ENCODE measurements at regions not wholly inside any gene's neighbourhood (a gene's known extent, or its start where the extent isn't known, plus 50 kb on each side); places are given as distances from the start of the nearest gene placed in this dataset.

DNA sequence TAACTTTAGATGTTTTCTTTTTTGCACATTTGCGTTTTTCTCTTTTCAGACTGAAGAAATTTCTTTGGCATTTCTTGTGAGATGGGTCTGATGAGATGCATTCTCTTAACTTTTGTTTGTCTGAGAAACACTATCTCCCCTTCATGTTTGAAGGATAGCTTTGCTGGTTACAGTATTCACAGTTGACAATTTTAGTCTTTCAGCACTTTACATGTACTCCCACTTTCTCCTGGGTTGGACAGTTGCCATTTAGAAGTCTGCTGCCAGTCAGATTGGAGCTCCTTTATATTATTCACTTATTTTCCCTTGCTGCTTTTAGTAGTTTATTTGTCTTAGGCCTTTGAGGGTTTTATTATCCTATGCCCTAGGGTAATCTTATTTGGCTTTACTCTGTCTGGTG, 67.3 kb upstream of the VOPP1 start:
- no peak for DNase-seq (ENCODE audit: low read depth in 2 of 2)

DNA sequence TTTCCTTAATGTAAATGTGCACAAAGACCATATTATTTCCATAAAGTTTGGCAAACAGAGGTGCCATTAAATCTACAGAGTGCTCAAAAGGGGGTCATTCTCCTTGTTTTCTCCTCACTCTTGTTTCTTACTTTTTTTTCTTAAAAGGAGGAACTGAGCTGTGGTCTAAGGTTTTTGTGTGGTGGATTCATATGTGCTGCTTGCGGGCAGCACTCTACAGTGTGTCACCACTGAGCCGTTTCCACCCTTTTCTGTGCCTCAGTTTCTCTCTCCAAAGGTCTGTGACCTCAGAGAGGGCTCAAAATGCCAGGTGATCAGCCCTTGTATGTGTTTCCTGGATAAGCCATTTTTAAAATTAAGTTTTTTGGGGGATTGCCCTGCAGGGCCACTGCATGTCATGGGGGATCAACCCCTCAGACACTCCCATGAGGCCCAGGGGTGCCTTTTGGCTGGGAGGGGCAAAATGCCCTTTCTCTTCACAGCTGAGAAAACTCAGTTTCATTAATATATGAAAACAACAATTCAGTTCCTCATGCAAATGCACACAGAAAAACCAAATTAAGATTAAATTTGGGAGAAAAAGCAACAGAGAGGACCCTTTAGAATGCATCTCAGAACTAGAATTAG, 56.9 kb upstream of the VOPP1 start:
- DNase-seq (ENCODE audit: low read depth in 2 of 2) = no peak

DNA sequence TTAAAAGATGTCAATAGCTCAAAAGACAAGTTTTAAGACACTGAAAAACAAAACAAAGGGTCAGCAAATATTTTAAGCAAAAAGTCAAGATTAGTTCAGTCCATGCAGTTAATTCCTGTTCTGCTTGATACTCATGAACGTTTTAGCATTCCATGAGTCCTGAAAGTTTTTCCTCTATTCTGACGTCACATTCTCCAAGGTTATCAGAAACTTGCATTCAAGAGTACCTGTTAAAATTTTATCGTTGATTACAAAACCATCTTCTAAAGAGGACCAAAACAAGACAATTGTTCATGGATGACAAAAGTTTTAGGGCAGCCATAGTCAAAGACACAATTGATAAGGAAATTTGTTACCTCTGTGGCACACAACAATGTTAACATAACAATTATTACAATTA, 52.5 kb upstream of the VOPP1 start:
- no peak for DNase-seq (ENCODE audit: low read depth in 2 of 2)

DNA sequence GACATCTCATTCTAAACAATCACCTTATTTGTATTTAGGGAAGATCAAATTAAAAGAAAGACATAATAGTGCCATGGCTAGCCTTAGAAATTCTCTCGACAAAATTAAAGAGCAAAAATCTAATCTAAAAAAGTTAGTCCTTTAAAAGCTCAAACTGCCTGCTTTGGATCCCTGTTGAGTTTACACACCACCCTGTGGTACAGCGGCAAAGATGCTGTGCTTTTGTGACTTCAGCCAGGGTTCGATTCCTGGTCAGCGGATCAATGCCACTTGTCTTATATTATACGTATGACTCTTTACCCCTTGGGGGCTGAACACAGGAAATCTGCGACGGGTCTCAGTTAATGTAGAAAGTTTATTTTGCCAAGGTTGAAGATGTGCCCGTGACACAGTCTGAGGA, 51.3 kb upstream of the VOPP1 start:
- DNase-seq (ENCODE audit: low read depth in 2 of 2) = no peak

DNA sequence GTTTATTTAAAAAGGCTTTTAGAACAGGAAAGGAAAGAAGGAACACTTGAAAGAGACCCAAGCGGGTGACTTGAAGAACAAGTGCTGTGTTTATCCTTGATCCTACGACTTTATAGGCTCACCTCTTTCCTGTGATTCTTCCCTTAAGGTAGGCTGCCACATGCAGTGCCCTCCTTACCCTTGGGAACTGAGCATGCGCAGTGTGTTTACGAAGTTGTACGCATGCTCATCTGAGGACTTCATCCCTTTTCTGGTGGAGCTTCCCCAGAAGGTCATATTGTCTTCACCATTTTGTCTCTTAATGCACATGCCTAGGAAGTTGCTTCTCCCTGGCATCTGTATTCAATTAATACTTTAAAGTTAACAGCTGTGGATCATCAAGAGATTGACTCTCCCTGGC, 49.9 kb upstream of the VOPP1 start:
- no peak for DNase-seq (ENCODE audit: low read depth in 2 of 2)

Data from stimulated activated CD8-positive, alpha-beta memory T cell treated with anti-CD3 and anti-CD28 coated beads, Interleukin-7, amount 100 ng/mL, for 4 hours (primary cell).